Medulla oblongata (tissue), 1 donor: ENCODE measurements at regions not wholly inside any gene's neighbourhood (a gene's known extent, or its start where the extent isn't known, plus 50 kb on each side); places are given as distances from the start of the nearest gene placed in this dataset.
A peak's percentile ranks its signal among the peaks of the same experiment; 100 is the strongest.

Source experiments
- DNase-seq: peaks from one replicate; pipeline ENCODE4 v3.0.0-alpha.2; 2015; ENCODE audit errors: extremely low spot score

DNA sequence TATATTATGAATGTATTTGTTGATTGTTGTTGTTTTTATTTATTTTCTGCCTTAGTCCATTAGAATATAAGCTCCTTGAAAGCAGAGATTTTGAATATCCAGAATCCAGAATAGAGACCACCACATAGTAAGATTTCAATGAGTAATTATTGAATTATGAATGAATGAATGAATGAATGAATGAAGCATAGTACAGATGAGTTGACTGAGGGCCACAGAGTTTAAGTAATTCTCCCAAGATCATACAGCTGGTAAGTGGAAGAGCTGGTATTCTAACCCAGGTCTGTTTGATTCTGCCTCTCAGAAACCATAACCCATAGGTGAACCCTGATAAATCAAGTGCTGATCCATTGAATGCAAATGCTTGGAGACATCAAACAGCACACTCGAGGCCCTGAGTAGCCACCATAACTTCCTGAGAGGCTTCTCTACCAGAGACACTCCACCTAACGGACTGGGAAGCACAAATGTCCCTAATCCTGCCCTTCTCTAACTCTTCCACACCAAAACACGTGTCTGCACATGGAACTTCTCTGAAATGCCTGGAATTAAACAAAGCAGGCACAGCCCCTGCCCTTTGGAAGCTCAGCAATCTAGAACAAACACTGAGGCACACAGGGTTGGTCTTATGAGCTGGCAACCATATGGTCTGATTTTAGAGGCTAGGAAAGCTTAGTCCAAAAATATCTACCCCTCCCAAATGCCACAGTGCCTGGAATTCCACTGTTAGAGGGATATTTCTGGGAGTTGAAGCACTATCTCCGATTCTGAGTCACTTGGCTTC, 190.1 kb downstream of the FOXO1 start:
- DNase-seq = no peak

DNA sequence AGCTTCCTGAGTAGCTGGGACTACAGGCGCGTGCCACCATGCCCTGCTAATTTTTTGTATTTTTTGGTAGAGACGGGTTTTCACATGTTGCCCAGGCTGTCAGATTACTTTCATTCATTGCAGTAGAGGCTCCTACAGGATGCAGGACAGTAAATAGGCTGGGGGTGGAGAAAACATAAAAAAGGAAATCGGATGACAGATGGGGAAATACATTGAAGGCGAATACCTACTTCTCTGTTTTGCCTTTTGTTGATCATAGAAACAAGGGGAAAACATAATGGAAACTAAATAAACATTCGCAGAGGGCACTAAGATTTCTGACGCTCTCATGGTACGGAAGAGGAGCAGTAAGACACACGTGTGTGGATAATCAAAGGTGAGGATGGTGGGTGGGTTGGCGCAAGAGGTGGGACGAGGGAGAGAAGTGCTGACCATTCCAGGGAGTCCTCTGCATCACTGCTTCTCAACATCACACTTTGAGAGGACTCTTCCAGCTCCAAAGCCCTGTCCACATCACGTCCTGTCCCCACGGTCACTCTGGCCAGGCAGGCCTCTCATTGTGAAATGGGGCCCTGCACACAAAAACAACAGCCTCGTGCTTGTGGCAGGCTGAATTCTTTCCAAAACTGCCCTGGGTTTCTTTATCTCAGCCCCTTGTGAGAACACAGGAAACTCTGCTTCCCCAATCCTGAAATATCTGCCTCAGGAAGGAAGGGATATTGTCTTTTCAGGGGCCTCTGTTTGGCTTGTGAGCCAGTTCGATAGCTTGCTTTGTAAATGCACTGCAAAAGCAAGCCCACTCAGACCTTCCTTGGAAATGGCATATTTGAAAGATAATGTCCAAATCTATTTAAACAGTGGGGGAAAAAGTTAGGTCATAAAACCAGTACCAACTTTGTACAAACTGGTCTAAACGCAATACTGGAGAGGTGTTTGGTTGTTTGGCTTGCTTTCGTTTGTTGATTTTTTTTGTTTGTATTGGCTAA, 188.5 kb downstream of the FOXO1 start:
- DNase-seq = peak; percentile 37

DNA sequence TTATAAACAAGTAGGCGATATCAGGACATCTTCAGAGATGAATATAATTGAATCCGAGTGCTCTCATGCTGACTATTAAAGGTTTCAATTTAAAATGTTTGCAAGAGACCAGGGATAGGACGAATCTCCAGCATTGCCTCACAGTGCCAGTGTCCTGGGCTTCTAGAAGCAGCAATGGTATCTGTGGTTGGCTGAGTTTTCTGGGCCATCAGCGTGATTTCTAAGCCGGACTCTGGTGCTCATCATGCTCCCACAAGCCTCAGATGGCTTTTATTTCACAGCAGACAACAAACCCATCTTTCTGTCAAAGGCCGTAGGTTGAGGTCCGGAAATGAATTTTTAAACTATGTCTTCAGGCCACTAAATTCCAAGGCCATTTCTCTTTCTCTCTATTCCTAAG, 187.7 kb downstream of the FOXO1 start:
- peak; percentile 28 for DNase-seq

DNA sequence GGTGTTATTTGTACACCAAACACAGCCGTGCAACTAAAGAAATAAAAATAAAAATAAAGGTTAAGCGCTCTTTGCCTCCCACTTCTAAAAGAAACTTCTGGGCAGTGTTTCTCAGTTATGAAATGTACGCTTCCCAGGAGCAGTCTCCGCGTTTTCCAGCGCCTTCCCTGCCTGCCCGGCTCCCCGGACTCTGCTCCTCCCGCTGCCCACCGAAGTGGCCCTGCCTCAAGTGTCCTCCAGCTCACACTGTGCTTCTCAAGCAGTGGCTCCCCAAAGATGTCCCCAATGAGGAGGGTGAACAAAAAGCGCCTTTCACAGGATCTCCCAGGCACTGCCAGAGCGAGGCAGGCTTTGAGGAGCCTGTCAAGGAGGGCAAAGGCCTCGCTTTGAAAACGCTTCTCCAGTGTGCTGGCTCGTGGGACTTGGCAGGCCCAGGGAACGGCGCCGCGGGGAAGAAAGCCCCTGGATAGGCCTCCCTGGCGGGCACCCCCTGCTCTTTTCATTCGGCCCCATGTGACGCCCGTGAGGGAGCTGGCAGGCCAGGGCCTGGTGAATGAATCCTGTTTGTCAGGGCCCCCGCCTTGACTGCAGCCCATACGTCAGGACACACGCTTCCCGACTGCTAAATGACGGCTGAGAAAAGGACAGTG, 187.1 kb downstream of the FOXO1 start:
- DNase-seq = peak; percentile 91

DNA sequence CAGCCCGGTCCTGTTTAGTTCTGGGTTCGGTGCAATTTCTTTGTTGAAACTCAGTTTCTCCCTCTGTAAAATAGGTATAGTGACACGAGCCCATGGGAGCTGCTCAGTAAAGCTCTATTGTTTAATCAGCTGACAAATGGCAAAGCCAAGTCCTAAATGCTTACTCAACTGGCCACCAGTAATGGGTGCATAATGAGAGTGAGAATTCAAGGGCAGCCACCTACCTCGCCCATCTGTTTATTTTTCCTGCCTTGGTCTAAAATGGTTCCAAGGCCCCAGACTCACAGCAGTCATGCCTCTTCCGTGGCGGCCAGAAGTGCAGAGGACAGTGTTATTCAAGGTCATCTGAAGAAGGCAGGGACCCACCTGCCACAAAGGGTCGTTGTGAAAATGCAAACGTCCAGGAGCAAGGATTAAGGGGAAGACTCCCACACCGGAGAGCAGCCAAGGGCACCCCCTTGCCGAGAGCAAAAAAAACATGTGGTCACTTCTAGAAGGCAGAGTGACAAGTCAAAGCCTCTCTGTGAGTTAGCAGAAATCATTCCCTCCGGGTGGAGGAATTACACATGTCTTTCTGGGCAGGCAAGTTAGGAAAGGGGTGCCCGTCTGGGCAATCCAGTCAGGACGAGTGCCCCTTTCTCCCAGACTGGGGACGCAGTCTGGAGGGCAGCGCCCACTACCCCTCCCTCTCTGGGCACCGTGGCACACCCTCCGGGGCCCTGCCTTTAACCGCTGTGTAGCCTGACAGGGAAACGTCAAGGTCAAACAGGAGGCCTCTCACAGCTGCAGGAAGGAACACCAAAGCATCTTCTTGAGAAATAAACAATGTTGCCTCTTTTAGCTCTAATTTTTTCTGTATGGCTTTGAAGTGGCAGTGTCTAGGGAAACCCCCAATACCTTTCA, 186.2 kb downstream of the FOXO1 start:
- peak; percentile 46 for DNase-seq

DNA sequence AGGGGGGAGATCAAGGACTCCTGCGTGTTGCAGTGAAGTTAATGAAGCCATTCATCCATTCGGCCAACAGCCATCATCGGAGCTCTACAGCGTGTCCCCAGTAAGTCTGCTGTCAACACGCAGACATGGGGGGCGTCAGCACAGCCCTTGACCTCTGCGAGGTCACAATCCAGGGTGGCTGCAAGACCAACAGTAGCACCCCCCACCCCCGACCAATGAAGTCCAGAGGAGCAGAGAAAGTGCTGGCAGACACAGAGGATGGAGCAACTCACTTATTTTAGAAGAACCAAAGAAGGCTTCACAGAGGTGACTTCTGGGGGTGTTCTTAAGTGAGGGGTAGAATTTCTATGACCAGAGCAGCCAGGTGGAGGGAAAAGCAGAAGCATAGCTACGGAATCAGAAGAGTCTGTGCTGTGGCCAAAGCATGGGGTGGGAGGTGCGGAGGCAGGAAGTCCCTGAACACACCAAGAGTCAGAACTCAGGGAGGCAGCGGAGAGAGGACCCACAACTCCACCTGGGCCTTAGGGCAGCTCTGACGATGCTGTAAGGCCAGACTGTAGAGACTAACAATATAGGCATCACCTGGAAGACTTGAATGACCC, 185.4 kb downstream of the FOXO1 start:
- DNase-seq = no peak

- no peak for DNase-seq
Measured at GRCh38 chr13:40483601-40484000, 182.8 kb downstream of the FOXO1 start.

GRCh38 chr13:40484101-40484800, 182.2 kb downstream of the FOXO1 start:
- DNase-seq = no peak

DNA sequence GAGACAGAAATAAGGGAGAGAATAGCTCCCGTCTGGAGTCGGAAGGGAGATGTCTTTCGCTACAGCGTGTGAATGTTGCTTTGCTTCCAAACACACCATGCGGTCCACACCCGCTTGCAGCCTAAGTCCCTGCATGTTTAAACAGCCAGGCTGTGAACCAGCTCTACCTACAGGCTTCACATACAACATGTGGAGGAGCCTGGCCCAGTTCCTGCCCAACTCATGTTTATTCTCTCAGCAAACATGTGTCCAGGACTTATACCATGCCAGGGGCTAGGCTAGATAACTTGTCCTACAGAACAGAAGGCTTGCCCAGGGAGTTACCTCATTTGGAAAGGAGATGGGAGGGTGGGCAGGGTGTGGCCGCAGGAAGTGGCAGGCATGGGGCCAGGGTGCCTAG, 181.5 kb downstream of the FOXO1 start:
- no peak for DNase-seq

DNA sequence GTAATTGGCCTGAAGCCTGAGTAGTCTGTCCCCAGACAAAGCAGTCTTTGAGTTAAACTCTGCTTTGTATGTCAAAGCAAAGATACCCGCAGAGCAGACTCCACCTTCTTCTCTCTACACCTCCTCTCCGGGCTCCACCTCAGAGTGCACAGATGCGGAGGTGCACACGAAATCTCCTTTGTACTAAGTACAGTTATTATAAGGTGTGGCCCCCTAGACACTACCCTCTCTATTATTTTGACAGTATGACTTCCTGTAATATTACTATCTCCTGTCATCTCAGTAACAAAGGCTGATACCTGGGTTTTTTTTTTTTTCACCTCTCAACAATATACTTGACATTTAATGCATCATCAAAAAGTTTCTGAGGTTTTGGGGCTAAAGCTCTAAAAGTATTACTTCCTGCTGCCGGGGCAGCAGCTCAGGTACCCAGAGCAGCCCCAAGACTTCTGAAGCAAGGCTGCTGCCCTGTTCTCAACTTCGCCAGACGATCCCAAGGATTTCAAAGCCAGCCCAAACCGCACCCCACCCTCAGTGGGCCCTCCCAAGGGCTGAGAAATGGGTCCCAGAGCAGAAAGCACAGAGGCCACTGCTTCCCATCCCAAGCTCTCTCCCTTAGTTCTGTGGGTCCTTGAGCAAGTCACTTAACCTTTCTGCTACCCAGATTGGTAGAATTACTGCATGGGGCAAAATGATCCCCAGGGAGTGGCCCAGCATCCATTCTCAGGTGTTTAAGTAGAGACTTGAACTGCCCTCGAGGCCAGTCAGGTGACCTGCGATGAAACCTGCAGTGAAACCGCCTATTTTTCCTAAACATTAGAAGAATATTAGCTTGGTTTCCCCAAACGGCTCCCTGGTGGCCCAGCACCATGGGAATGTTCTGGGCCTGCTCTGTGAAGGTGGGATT, 180.6 kb downstream of the FOXO1 start:
- no peak for DNase-seq

GRCh38 chr13:40486518-40487163, 179.8 kb downstream of the FOXO1 start:
- no peak for DNase-seq

- DNase-seq = no peak
Measured at GRCh38 chr13:40488869-40489391, 177.5 kb downstream of the FOXO1 start.

DNA sequence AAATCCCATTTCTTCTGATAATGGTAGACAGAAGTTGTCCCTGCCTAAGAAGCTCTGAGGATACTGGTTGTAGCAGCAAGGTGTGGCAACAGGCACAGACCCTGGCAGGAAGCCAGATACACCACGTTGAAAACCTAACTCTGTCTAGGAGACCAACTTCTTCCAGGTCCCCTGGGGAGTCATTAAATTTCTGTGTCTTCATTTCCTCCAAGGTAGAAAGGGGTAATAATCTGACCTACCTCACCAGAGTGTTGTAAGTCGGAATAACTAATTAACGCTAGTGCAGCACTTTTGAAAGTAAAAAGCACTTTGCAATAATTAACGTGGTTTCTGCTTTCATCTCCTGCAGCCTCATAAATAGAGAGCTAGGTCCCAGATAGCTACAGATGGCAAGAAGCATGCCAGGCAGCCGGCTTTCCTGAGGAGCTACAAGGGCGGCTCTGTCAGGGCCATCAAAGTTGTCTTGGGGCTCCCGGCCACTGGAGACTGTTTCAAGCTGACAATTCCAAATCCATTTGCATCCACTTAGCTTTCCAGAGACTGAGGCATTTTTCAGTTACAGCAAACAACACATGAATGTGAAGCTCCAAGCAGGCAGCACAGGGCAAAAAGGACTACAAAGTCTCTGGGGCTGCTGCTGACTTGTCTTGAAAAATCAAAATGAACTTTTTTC, 176.2 kb downstream of the FOXO1 start:
- DNase-seq = peak; percentile 35

GRCh38 chr13:40492511-40492910, 173.9 kb downstream of the FOXO1 start:
- DNase-seq = peak; percentile 36

GRCh38 chr13:40494513-40494912, 171.9 kb downstream of the FOXO1 start:
- no peak for DNase-seq

GRCh38 chr13:40494946-40495620, 171.4 kb downstream of the FOXO1 start:
- DNase-seq = no peak

GRCh38 chr13:40495621-40496001, 170.8 kb downstream of the FOXO1 start:
- no peak for DNase-seq
